ENCODE measurements at regions not wholly inside any gene's neighbourhood (a gene's known extent, or its start where the extent isn't known, plus 50 kb on each side); places are given as distances from the start of the nearest gene placed in this dataset.
"Not testable (repeated sequence)": the region's sequence is repeated elsewhere in the genome, so short reads cannot be mapped to it uniquely, and the experiment has no call there.

DNA sequence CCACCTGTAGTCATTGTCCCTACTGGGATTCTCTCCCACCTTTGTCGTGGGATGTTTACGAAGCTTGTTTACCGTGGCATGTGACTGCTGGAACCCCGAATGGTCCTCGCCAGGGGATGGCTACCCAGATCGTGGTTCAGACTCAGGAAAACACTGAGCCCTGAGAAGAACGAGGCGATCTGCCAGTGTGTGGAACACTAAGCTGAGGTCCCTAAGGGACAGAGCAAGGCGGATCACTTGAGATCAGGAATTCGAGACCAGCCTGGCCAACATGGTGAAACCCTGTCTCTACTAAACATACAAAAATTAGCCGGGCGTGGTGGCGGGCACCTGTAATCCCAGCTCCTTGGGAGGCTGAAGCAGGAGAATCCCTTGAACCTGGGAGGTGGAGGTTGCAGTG is 70.7 kb downstream of the DIO3 start:
- TF ChIP-seq, protein P1, sequence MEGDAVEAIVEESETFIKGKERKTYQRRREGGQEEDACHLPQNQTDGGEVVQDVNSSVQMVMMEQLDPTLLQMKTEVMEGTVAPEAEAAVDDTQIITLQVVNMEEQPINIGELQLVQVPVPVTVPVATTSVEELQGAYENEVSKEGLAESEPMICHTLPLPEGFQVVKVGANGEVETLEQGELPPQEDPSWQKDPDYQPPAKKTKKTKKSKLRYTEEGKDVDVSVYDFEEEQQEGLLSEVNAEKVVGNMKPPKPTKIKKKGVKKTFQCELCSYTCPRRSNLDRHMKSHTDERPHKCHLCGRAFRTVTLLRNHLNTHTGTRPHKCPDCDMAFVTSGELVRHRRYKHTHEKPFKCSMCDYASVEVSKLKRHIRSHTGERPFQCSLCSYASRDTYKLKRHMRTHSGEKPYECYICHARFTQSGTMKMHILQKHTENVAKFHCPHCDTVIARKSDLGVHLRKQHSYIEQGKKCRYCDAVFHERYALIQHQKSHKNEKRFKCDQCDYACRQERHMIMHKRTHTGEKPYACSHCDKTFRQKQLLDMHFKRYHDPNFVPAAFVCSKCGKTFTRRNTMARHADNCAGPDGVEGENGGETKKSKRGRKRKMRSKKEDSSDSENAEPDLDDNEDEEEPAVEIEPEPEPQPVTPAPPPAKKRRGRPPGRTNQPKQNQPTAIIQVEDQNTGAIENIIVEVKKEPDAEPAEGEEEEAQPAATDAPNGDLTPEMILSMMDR (IDR thresholded peaks at IDR 0.05; ENCODE audit: low read length) = not testable (repeated sequence)
- TF ChIP-seq EZH2 (optimal IDR thresholded peaks at IDR 0.05; ENCODE audit: low read depth, low read length) = not testable (repeated sequence)
